PC-3 (cell line): ENCODE measurements at regions not wholly inside any gene's neighbourhood (a gene's known extent, or its start where the extent isn't known, plus 50 kb on each side); places are given as distances from the start of the nearest gene placed in this dataset.
"Not testable (repeated sequence)": the region's sequence is repeated elsewhere in the genome, so short reads cannot be mapped to it uniquely, and the experiment has no call there.

Experiments
- ATAC-seq: fragments of 200-7000 bp; cut with Tn5 transposase; 2 replicates; pipeline ENCODE4 v1.9.1; 2020; ENCODE audit warnings: mild to moderate bottlenecking, moderate library complexity
- BruUV-seq: library from RNA; stranded (reverse); fragments of 400-500 nt; replicated peaks from 2 replicates; lab custom pipeline; 2021; lab: Mats Ljungman, UMichigan
- CTCF ChIA-PET: fragments of 300-600 bp; sonication (Branson Sonifier 250); formaldehyde crosslinking; loops from one replicate; lab custom pipeline; 2022; ENCODE audit warnings: antibody characterized with exemption; lab: Charles Lee
- POLR2A ChIA-PET: fragments of 300-600 bp; sonication (Branson Sonifier 250); formaldehyde crosslinking; loops from one replicate; lab custom pipeline; 2022; ENCODE audit warnings: antibody characterized with exemption; ENCODE audit not compliant: unreplicated experiment; lab: Charles Lee
- DNase-seq: peaks from one replicate; pipeline ENCODE4 v3.0.0-alpha.2; 2015
- H2AFZ ChIP-seq: fragments of 300-600 bp; sonication (generic); 2 replicates; pipeline ENCODE4 v1.6.0; 2016; ENCODE audit warnings: antibody characterized with exemption, low read length
- H3F3A ChIP-seq: fragments of 300-600 bp; sonication (generic); one replicate; pipeline ENCODE4 v1.6.0; 2017; ENCODE audit warnings: antibody characterized with exemption, low read length, control low read depth, mild to moderate bottlenecking; ENCODE audit not compliant: unreplicated experiment
- H3K27ac ChIP-seq: fragments of 300-600 bp; sonication (generic); 2 replicates; pipeline ENCODE4 v1.5.1; 2016; ENCODE audit warnings: mild to moderate bottlenecking, low read length
- H3K27me3 ChIP-seq: fragments of 300-600 bp; sonication (generic); 2 replicates; pipeline ENCODE4 v1.6.1; 2016; ENCODE audit warnings: low read length, mixed read lengths
- H3K36me3 ChIP-seq: fragments of 300-600 bp; sonication (generic); 2 replicates; pipeline ENCODE4 v1.6.1; 2016; ENCODE audit warnings: low read depth, mixed run types, low read length, mixed read lengths
- H3K4me1 ChIP-seq: fragments of 300-600 bp; sonication (generic); 2 replicates; pipeline ENCODE4 v1.5.1; 2016; ENCODE audit warnings: low read length; ENCODE audit not compliant: insufficient read depth
- H3K4me2 ChIP-seq: fragments of 300-600 bp; sonication (generic); 2 replicates; pipeline ENCODE4 v1.6.0; 2016; ENCODE audit warnings: low read length
- H3K4me3 ChIP-seq: fragments of 300-600 bp; sonication (generic); 2 replicates; pipeline ENCODE4 v1.5.1; 2016; ENCODE audit warnings: mild to moderate bottlenecking, low read length, mixed read lengths
- H3K79me2 ChIP-seq: fragments of 300-600 bp; sonication (generic); 2 replicates; pipeline ENCODE4 v1.6.1; 2017; ENCODE audit warnings: low read length, mixed read lengths
- H3K9ac ChIP-seq: fragments of 300-600 bp; sonication (generic); 2 replicates; pipeline ENCODE4 v1.6.0; 2016; ENCODE audit warnings: mild to moderate bottlenecking, low read length
- H3K9me2 ChIP-seq: fragments of 300-600 bp; sonication (generic); replicated peaks from 2 replicates; pipeline ENCODE4 v1.6.1; 2016; ENCODE audit warnings: mixed run types, low read length, mixed read lengths
- H3K9me3 ChIP-seq: fragments of 300-600 bp; sonication (generic); 2 replicates; pipeline ENCODE4 v1.6.1; 2016; ENCODE audit warnings: low read length, mixed read lengths
- H4K20me1 ChIP-seq: fragments of 300-600 bp; sonication (generic); 2 replicates; pipeline ENCODE4 v1.6.1; 2016; ENCODE audit warnings: low read length, mixed read lengths
- CTCF ChIP-seq: fragments of 300-600 bp; sonication (generic); conservative IDR thresholded peaks from 2 replicates; pipeline ENCODE4 v1.5.1; 2017; ENCODE audit warnings: antibody characterized with exemption, low read depth, mild to moderate bottlenecking, low read length
- EZH2 ChIP-seq: fragments of 300-600 bp; sonication (generic); IDR thresholded peaks from one replicate; pipeline ENCODE4 v1.6.1; 2017; ENCODE audit warnings: antibody characterized with exemption, mild to moderate bottlenecking, low read length; ENCODE audit not compliant: unreplicated experiment
- EZH2phosphoT487 ChIP-seq: fragments of 300-600 bp; sonication (generic); IDR thresholded peaks from 2 replicates; pipeline ENCODE4 v1.6.1; 2018; ENCODE audit warnings: mild to moderate bottlenecking, antibody characterized with exemption, low read length, borderline replicate concordance
- intact Hi-C: fragments of 100-400 bp; cut with micrococcal nuclease; formaldehyde crosslinking; loops from 2 replicates; pipeline ENCODE4 v1.9.0; 2023

- ATAC-seq (no peak), DNase-seq (no peak)
- H3K79me2 ChIP-seq, result no peaks in the 10 kb centered on the region
- no peaks in the 10 kb centered on the region for H4K20me1 ChIP-seq
- no peaks in the 10 kb centered on the region for H3K36me3 ChIP-seq
- H3K27me3 ChIP-seq, result no peaks in the 10 kb centered on the region
- intact Hi-C loops, result no loop called here
- ChIA-PET POLR2A (no interaction called here), CTCF (no interaction called here)
- H3K4me3 ChIP-seq, result no peak overlapping the region
- H3K9ac ChIP-seq, result no peak overlapping the region
- no peak for TF ChIP-seq CTCF
- TF ChIP-seq EZH2phosphoT487, result no peak
- no peak overlapping the region for H3K4me2 ChIP-seq
- H3K9me3 ChIP-seq, result no peaks in the 10 kb centered on the region
- H3K4me1 ChIP-seq, result no peaks in the 10 kb centered on the region
- BruUV-seq, result no TSS peak
- H3F3A ChIP-seq, result no peaks in the 10 kb centered on the region
- no peak overlapping the region for H3K27ac ChIP-seq
- H3K9me2 ChIP-seq, result no peaks in the 10 kb centered on the region
- H2AFZ ChIP-seq, result no peak overlapping the region
Measured at GRCh38 chr6:141394125-141394536, 738.6 kb upstream of the GJE1 start.

DNA sequence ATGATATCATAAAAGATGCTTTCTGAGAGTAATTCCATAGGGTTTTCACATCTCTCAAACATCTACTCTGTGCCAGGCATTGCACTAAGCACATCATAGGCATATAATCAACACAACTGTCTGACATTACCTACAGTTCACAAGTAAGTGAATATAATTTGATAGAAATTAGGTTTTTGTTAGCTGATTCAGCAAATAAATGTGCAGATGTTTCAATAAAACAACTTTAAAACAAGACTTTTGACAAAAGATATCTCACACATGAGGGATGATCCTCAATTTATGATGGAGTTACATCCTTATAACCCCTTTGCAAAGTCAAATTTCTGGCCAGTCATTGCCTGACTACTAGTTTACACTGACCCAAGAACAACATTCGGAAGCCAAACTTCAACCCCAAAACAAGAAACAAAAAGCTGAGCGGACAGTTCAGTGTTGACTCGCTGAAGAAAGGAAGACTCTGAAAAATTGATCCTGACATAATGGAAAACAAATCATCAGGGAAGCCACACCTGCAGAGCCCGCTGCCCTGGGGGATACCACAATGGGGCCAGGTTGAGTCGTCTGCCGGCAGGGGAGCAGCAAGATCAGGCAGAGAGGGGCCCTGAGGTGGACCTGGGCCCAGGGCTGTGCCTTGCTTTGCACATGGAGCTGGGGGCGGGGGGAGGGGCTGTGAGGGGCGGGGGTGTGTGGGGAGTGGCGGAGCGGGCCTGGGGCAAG lies 739.2 kb upstream of the GJE1 start:
- H3K4me3 ChIP-seq, result no peak overlapping the region
- TF ChIP-seq EZH2phosphoT487, result no peak
- TF ChIP-seq CTCF, result no peak
- no peak for TF ChIP-seq EZH2
- no peaks in the 10 kb centered on the region for H3K27me3 ChIP-seq
- H3F3A ChIP-seq, result no peaks in the 10 kb centered on the region
- H3K9ac ChIP-seq, result no peak overlapping the region
- H3K79me2 ChIP-seq, result no peaks in the 10 kb centered on the region
- H3K4me1 ChIP-seq, result no peaks in the 10 kb centered on the region
- H4K20me1 ChIP-seq, result no peaks in the 10 kb centered on the region
- no peaks in the 10 kb centered on the region for H3K9me2 ChIP-seq
- CTCF ChIA-PET, result no interaction called here
- no peak overlapping the region for H3K27ac ChIP-seq
- POLR2A ChIA-PET, result no interaction called here
- DNase-seq, result no peak
- intact Hi-C loops, result no loop called here
- ATAC-seq, result no peak
- no TSS peak for BruUV-seq
- H2AFZ ChIP-seq, result no peak overlapping the region
- H3K9me3 ChIP-seq, result no peaks in the 10 kb centered on the region
- H3K36me3 ChIP-seq, result no peaks in the 10 kb centered on the region
- no peak overlapping the region for H3K4me2 ChIP-seq

DNA sequence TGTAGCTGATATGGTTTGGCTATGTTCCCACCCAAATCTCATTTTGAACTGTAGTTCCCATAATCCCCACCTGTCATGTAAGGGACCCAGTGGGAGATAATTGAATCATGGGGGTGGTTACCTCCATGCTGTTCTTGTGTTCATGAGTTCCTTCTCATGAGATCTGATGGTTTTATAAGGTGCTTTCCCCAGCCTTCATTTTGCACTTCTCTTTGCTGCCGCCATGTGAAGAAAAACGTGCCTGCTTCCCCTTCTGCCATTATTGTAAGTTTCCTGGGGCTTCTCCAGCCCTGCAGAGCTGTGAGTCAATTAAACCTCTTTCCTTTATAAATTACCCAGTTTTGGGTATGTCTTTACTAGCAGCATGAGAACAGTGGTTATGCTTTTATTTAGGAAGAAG lies 741.6 kb upstream of the GJE1 start:
- BruUV-seq, H3K79me2 ChIP-seq, H3K4me3 ChIP-seq, H3K9me3 ChIP-seq, H3K4me2 ChIP-seq, CTCF ChIA-PET, ATAC-seq, POLR2A ChIA-PET, H3K36me3 ChIP-seq, H2AFZ ChIP-seq, H3K27ac ChIP-seq, intact Hi-C loops, H3K27me3 ChIP-seq, H3F3A ChIP-seq, H3K9me2 ChIP-seq, H3K4me1 ChIP-seq, DNase-seq, H4K20me1 ChIP-seq, H3K9ac ChIP-seq: not testable (repeated sequence)
